DND-41 (cell line): ENCODE measurements at regions not wholly inside any gene's neighbourhood (a gene's known extent, or its start where the extent isn't known, plus 50 kb on each side); places are given as distances from the start of the nearest gene placed in this dataset.
"Not testable (repeated sequence)": the region's sequence is repeated elsewhere in the genome, so short reads cannot be mapped to it uniquely, and the experiment has no call there.

Experiments used
- ATAC-seq: fragments of 200-7000 bp; cut with Tn5 transposase; 3 replicates; pipeline ENCODE4 v1.9.1; 2021; ENCODE audit warnings: low read depth; ENCODE audit not compliant: insufficient read depth
- DNase-seq: peaks from one replicate; pipeline ENCODE4 v3.0.0-alpha.2; 2020
- H2AFZ ChIP-seq: 2 replicates; pipeline ENCODE4 v1.6.0; 2012; ENCODE audit warnings: low read depth, low read length
- H3K27ac ChIP-seq: 2 replicates; pipeline ENCODE4 v1.5.1; 2012; ENCODE audit warnings: low read length, inconsistent platforms
- H3K27me3 ChIP-seq: fragments of 200-600 bp; sonication (generic); 2 replicates; pipeline ENCODE4 v1.6.0; 2012; ENCODE audit warnings: low read length, mild to moderate bottlenecking, inconsistent platforms; ENCODE audit not compliant: insufficient read depth, poor library complexity
- H3K36me3 ChIP-seq: 2 replicates; pipeline ENCODE4 v1.5.1; 2012; ENCODE audit warnings: low read length, inconsistent platforms; ENCODE audit not compliant: insufficient read depth
- H3K4me1 ChIP-seq: 2 replicates; pipeline ENCODE4 v1.5.1; 2012; ENCODE audit warnings: mild to moderate bottlenecking, low read length; ENCODE audit not compliant: insufficient read depth
- H3K4me2 ChIP-seq: 2 replicates; pipeline ENCODE4 v1.6.0; 2012; ENCODE audit warnings: mild to moderate bottlenecking, moderate library complexity, low read length, inconsistent platforms; ENCODE audit not compliant: insufficient read depth
- H3K4me3 ChIP-seq, 2 experiments: fragments of 200-600 bp in 1 of 2; shearing (Covaris generic) in 1 of 2; 2 replicates each; pipeline ENCODE4 v1.5.1; 2012 to 2016; ENCODE audit warnings: inconsistent platforms in 2 of 2, low read length in 2 of 2, mild to moderate bottlenecking in 2 of 2, low read depth in 1 of 2, moderate library complexity in 1 of 2
- H3K79me2 ChIP-seq: 2 replicates; pipeline ENCODE4 v1.6.0; 2012; ENCODE audit warnings: low read length, inconsistent platforms; ENCODE audit not compliant: insufficient read depth
- H3K9ac ChIP-seq: 2 replicates; pipeline ENCODE4 v1.6.0; 2012; ENCODE audit warnings: low read depth, mild to moderate bottlenecking, inconsistent platforms, low read length, moderate library complexity
- H3K9me3 ChIP-seq: 2 replicates; pipeline ENCODE4 v1.5.1; 2012; ENCODE audit warnings: low read length, moderate library complexity, mild to moderate bottlenecking, inconsistent platforms; ENCODE audit not compliant: insufficient read depth, severe bottlenecking
- H4K20me1 ChIP-seq: 2 replicates; pipeline ENCODE4 v1.6.0; 2012; ENCODE audit warnings: low read length; ENCODE audit not compliant: insufficient read depth
- EZH2 ChIP-seq: IDR thresholded peaks from 3 replicates; pipeline ENCODE4 v1.6.1; 2012; ENCODE audit warnings: borderline replicate concordance, low read depth, mild to moderate bottlenecking, moderate library complexity, low read length, inconsistent platforms; ENCODE audit not compliant: severe bottlenecking
- TF ChIP-seq, protein P1 (sequence below): IDR thresholded peaks from 2 replicates; pipeline ENCODE4 v1.5.1; 2012; ENCODE audit warnings: borderline replicate concordance, low read length, moderate library complexity, mild to moderate bottlenecking; ENCODE audit not compliant: poor library complexity, severe bottlenecking; ENCODE audit errors: extremely low read depth

DNA sequence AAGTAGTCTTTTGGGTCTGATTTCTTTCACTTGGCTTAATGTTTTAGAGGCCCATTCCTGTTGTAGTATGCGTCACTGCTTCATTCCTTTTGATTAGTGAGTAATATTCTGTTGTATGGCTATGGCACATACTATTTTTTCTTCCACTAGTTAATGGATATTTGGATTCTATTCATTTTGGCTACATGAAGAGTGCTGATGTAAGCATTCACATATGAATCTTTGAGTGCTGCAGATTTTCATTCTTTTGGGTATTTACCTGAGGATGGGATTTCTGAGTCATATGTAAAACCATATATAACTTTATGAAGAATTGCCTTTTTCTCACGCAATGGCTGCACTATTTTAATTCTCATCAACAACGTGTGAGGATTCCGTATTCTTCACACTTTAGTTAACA is 113.6 kb downstream of the AHSP start:
- H3K4me1 ChIP-seq, result no peaks in the 10 kb centered on the region
- ATAC-seq, result no peak
- no peak for DNase-seq
- no peaks in the 10 kb centered on the region for H3K9me3 ChIP-seq
- H3K79me2 ChIP-seq, result no peaks in the 10 kb centered on the region
- no peaks in the 10 kb centered on the region for H3K36me3 ChIP-seq
- no peak for TF ChIP-seq EZH2
- TF ChIP-seq, protein P1, sequence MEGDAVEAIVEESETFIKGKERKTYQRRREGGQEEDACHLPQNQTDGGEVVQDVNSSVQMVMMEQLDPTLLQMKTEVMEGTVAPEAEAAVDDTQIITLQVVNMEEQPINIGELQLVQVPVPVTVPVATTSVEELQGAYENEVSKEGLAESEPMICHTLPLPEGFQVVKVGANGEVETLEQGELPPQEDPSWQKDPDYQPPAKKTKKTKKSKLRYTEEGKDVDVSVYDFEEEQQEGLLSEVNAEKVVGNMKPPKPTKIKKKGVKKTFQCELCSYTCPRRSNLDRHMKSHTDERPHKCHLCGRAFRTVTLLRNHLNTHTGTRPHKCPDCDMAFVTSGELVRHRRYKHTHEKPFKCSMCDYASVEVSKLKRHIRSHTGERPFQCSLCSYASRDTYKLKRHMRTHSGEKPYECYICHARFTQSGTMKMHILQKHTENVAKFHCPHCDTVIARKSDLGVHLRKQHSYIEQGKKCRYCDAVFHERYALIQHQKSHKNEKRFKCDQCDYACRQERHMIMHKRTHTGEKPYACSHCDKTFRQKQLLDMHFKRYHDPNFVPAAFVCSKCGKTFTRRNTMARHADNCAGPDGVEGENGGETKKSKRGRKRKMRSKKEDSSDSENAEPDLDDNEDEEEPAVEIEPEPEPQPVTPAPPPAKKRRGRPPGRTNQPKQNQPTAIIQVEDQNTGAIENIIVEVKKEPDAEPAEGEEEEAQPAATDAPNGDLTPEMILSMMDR, result no peak
- H3K4me2 ChIP-seq, result no peak overlapping the region
- no peaks in the 10 kb centered on the region for H3K27me3 ChIP-seq
- H4K20me1 ChIP-seq, result no peaks in the 10 kb centered on the region
- no peak overlapping the region for H3K27ac ChIP-seq
- H3K9ac ChIP-seq, result no peak overlapping the region
- H2AFZ ChIP-seq, result no peak overlapping the region
- no peak overlapping the region for H3K4me3 ChIP-seq

DNA sequence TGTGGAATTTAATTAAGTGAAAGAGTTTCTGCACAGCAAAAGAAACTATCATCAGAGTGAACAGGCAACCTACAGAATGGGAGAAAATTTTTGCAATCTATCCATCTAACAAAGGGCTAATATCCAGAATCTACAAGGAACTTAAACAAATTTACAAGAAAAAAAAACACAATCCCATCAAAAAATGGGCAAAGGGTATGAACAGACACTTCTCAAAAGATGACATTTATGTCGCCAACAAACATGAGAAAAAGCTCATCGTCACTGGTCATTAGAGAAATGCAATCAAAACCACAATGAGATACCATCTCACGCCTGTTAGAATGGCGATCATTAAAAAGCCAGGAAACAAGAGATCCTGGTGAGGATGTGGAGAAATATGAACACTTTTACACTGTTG is 128.0 kb downstream of the AHSP start:
- not testable (repeated sequence) for H3K79me2 ChIP-seq, H3K4me2 ChIP-seq, H3K36me3 ChIP-seq, H3K27me3 ChIP-seq, H3K9me3 ChIP-seq, H4K20me1 ChIP-seq, DNase-seq, H3K9ac ChIP-seq, H3K27ac ChIP-seq, H3K4me3 ChIP-seq, H2AFZ ChIP-seq, H3K4me1 ChIP-seq, ATAC-seq

DNA sequence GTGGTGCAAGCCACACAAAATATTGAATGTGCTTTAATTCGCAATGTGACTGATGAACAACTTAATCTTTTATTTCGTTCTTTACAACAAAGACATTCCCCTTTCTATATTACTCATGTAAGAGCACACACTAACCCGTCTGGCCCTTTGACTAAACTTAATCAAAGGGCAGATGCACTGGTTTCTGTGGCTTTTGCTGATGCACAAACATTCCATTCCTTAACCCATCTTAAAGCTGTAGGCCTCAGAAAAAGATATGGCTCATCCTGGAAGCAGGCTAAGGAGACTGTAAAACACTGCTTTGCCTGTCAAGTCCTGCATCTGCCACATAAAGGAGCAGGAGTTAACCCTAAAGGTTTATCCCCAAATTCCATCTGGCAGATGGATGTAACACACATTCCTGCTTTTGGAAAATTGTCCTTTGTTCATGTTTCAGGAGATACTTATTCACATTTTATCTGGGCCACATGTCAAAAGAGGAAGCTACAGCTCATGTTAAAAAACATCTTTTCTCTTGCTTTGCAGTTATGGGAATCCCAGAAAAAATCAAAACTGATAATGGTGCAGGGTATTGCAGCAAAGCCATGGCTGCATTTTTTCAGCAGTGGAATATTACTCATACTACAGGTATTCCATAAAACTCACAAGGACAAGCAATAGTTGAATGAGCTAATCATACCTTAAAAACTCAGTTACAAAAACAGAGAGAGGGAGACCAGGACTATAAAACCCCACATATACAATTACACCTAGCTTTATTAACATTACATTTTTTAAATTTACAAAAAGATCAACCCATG is 137.2 kb downstream of the AHSP start:
- no peak for ATAC-seq
- Histone ChIP-seq H3K4me3 (no peak overlapping the region), H3K4me1 (no peaks in the 10 kb centered on the region), H3K27ac (no peak overlapping the region), H3K4me2 (no peak overlapping the region), H2AFZ (no peak overlapping the region), H3K36me3 (no peaks in the 10 kb centered on the region), H3K9me3 (peaks cover 8% of the 10 kb centered on the region), H3K27me3 (peaks cover 3% of the 10 kb centered on the region), H3K9ac (no peak overlapping the region), H4K20me1 (no peaks in the 10 kb centered on the region), H3K79me2 (no peaks in the 10 kb centered on the region)
- TF ChIP-seq, protein P1, result no peak
- no peak for TF ChIP-seq EZH2
- no peak for DNase-seq

DNA sequence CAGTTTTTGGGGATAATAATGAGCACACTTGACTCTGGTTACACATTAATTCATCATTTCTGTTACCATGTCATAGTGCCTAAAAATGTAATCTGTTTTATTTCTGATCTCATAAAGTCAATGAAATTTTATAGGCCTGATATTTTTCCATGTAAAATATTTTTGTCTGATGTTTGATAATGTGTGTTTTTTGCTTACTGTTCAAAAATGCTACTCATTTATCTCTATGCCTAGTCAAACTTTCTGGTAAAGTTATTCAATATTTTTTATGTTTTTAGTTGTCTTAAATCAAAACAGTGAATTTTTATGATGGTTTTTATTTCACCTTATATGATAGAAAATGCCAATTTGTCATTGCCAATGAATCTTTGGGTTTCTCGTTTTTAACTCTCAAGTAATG is 147.0 kb downstream of the AHSP start:
- DNase-seq (no peak), ATAC-seq (no peak)
- Histone ChIP-seq H3K36me3 (no peaks in the 10 kb centered on the region), H3K79me2 (no peaks in the 10 kb centered on the region), H2AFZ (no peak overlapping the region), H3K4me1 (no peaks in the 10 kb centered on the region; the same call in 1 of the 2 replicates), H4K20me1 (no peaks in the 10 kb centered on the region), H3K27me3 (no peaks in the 10 kb centered on the region), H3K9me3 (no peaks in the 10 kb centered on the region), H3K9ac (no peak overlapping the region), H3K27ac (no peak overlapping the region), H3K4me3 (no peak overlapping the region), H3K4me2 (no peak overlapping the region)
- TF ChIP-seq, protein P1, result no peak
- TF ChIP-seq EZH2, result no peak
